Loucy (cell line): ENCODE measurements at regions not wholly inside any gene's neighbourhood (a gene's known extent, or its start where the extent isn't known, plus 50 kb on each side); places are given as distances from the start of the nearest gene placed in this dataset.

Experiments used
- CTCF ChIP-seq: fragments of 200-600 bp; sonication (generic); conservative IDR thresholded peaks from 2 replicates; pipeline ENCODE4 v1.5.1; 2014; ENCODE audit warnings: mild to moderate bottlenecking, antibody characterized with exemption, low read length
- EZH2phosphoT487 ChIP-seq: fragments of 200-600 bp; IDR thresholded peaks from 2 replicates; pipeline ENCODE4 v1.6.1; 2018; ENCODE audit warnings: antibody characterized with exemption, mild to moderate bottlenecking, moderate library complexity, borderline replicate concordance

- no peak for TF ChIP-seq CTCF
- no peak for TF ChIP-seq EZH2phosphoT487
These were observed 54.9 kb upstream of the SLITRK6 start for GRCh38 chr13:85853901-85854663.
